ENCODE measurements at regions not wholly inside any gene's neighbourhood (a gene's known extent, or its start where the extent isn't known, plus 50 kb on each side); places are given as distances from the start of the nearest gene placed in this dataset.

GRCh38 chr1:184889166-184889565 is 85.1 kb downstream of the NIBAN1 start:
- H3K79me1 ChIP-seq (ENCODE audit: low read depth, low read length), result no peaks in the 10 kb centered on the region; the same call in 1 of the 2 replicates
- no peak overlapping the region for H3K9ac ChIP-seq (replicated peaks in 1 of 4; ENCODE audit: extremely low read depth in 1 of 4, low read depth in 3 of 4, low read length in 3 of 4)
- H3K4me3 ChIP-seq (ENCODE audit: extremely low read depth in 1 of 4, insufficient read depth in 2 of 4, low read depth in 3 of 4, low read length in 4 of 4), result no peak overlapping the region
- peaks cover 0 to 4% (median 1%) of the 10 kb centered on the region in 4 experiments; a peak in 2 of 7 replicates for H3K27me3 ChIP-seq (replicated peaks in 1 of 4; ENCODE audit: control insufficient read depth in 3 of 4, extremely low read depth in 1 of 4, insufficient read depth in 3 of 4, low read length in 3 of 4)
- no peak overlapping the region for H3K56ac ChIP-seq (replicated peaks; ENCODE audit: insufficient read length, low read depth, low read length)
- no peak overlapping the region for H3K23ac ChIP-seq (ENCODE audit: insufficient read length)
- H2BK20ac ChIP-seq (ENCODE audit: low read length), result no peak overlapping the region
- ChIA-PET CTCF (ENCODE audit: partially characterized antibody) (interaction anchor here (0.7 kb wide), 1 partner anchor 22 kb away, joined by 4 read pairs; no protein-coding TSS in a partner anchor), POLR2A (ENCODE audit: partially characterized antibody) (no interaction called here)
- H4K8ac ChIP-seq (ENCODE audit: extremely low read depth, insufficient read depth, low read length), result no peak overlapping the region
- no peak overlapping the region for H4K5ac ChIP-seq (ENCODE audit: insufficient read length, low read depth, low read length)
- H2BK120ac ChIP-seq (replicated peaks; ENCODE audit: low read depth, low read length), result no peak overlapping the region
- DNase-seq (ENCODE audit: low read depth in 1 of 2, low spot score in 2 of 2), result no peak
- no peaks in the 10 kb centered on the region for H3K79me2 ChIP-seq (ENCODE audit: control insufficient read depth in 1 of 2, insufficient read depth in 2 of 2, low read length in 2 of 2)
- H2BK12ac ChIP-seq (ENCODE audit: low read depth, low read length), result no peak overlapping the region
- no peak overlapping the region for H3K14ac ChIP-seq (ENCODE audit: insufficient read length)
- H3K27ac ChIP-seq (ENCODE audit: low read depth, low read length), result no peak overlapping the region
- no peak overlapping the region for H3K18ac ChIP-seq (ENCODE audit: extremely low read depth, low read length)
- H3K4me2 ChIP-seq (ENCODE audit: insufficient read depth in 1 of 2, low read depth in 2 of 2, low read length in 2 of 2), result no peak overlapping the region
- H3K23me2 ChIP-seq (ENCODE audit: low read depth, low read length), result no peaks in the 10 kb centered on the region
- H4K91ac ChIP-seq (replicated peaks; ENCODE audit: insufficient read length, low read length), result no peak overlapping the region
- no peak for FAIRE-seq
- no peak overlapping the region for H2BK5ac ChIP-seq (ENCODE audit: low read depth, low read length)
- H3K9me3 ChIP-seq (ENCODE audit: insufficient read depth in 2 of 2, low read depth in 1 of 2, low read length in 1 of 2), result no peaks in the 10 kb centered on the region
- peaks cover 0 to 4% (median 0%) of the 10 kb centered on the region in 4 experiments; a peak in 3 of 7 replicates for H3K4me1 ChIP-seq (replicated peaks in 1 of 4; ENCODE audit: control insufficient read depth in 3 of 4, insufficient read depth in 4 of 4, low read length in 3 of 4)
- 96% methylated on average over 1 of the region's 1 CpG; no CpG with 5 or more reads in 1 of the 2 experiments for WGBS, 2 experiments (ENCODE audit: extremely low coverage in 1 of 2, insufficient coverage in 1 of 2, insufficient read length in 1 of 2, insufficient replicate concordance in 2 of 2, low coverage in 1 of 2, low lambda C conversion rate in 2 of 2, missing lambda C conversion rate in 1 of 2)
- H2BK15ac ChIP-seq (ENCODE audit: low read length), result no peak overlapping the region
- H3K36me3 ChIP-seq (ENCODE audit: control insufficient read depth in 2 of 4, insufficient read depth in 4 of 4, low read length in 3 of 4), result no peaks in the 10 kb centered on the region
- no peak overlapping the region for H3K4ac ChIP-seq (replicated peaks; ENCODE audit: insufficient read length, low read depth, low read length)
- no peak overlapping the region for H2AFZ ChIP-seq (ENCODE audit: low read length)
- no peak overlapping the region for H2AK5ac ChIP-seq (ENCODE audit: low read depth, low read length)
- no peaks in the 10 kb centered on the region for H4K20me1 ChIP-seq (replicated peaks in 1 of 2; ENCODE audit: control insufficient read depth in 1 of 2, insufficient read depth in 2 of 2, low read length in 2 of 2)
- TF ChIP-seq CHD2 (IDR thresholded peaks at IDR 0.05; ENCODE audit: low read length), result no peak
- no peak for TF ChIP-seq FOSL1 (IDR thresholded peaks at IDR 0.05; ENCODE audit: insufficient read depth, low read depth, low read length)
- no peak for TF ChIP-seq SIRT6 (IDR thresholded peaks at IDR 0.05; ENCODE audit: low read length)
- no peak for TF ChIP-seq KDM4A (IDR thresholded peaks at IDR 0.05; ENCODE audit: low read depth, low read length, severe bottlenecking)
- no peak for TF ChIP-seq YY1 (IDR thresholded peaks at IDR 0.05; ENCODE audit: low read depth, low read length)
- TF ChIP-seq E2F6 (IDR thresholded peaks at IDR 0.05), result no peak
- no peak for TF ChIP-seq CTCF (IDR thresholded peaks at IDR 0.05; ENCODE audit: control extremely low read depth in 1 of 3, insufficient read depth in 1 of 3, low read depth in 1 of 3, low read length in 3 of 3)
- no peak for TF ChIP-seq USF2 (IDR thresholded peaks at IDR 0.05; ENCODE audit: low read length)
- no peak for TF ChIP-seq SP1 (IDR thresholded peaks at IDR 0.05; ENCODE audit: low read depth, low read length)
- no peak for TF ChIP-seq RNF2 (IDR thresholded peaks at IDR 0.05; ENCODE audit: borderline replicate concordance, low read depth, low read length, missing control alignments, poor library complexity, severe bottlenecking)
